H1 (cell line): ENCODE measurements at regions not wholly inside any gene's neighbourhood (a gene's known extent, or its start where the extent isn't known, plus 50 kb on each side); places are given as distances from the start of the nearest gene placed in this dataset.

Experiments used
- CEBPB ChIP-seq: IDR thresholded peaks from 2 replicates; pipeline ENCODE4 v1.6.1; 2012; ENCODE audit warnings: low read depth, low read length
- CHD1 ChIP-seq: IDR thresholded peaks from 2 replicates; pipeline ENCODE4 v1.6.1; 2012; ENCODE audit warnings: low read depth, low read length, improper control_type of control experiment
- CTCF ChIP-seq, 3 experiments: IDR thresholded peaks; 1 replicate in 2 of 3; 2 replicates in 1 of 3; pipeline versions ENCODE4 v1.5.1 to v1.6.1; 2011; ENCODE audit warnings: low read length in 3 of 3, mild to moderate bottlenecking in 3 of 3, inconsistent platforms in 2 of 3, low read depth in 1 of 3, moderate library complexity in 1 of 3; ENCODE audit not compliant: insufficient read depth in 1 of 3; ENCODE audit errors: control extremely low read depth in 1 of 3
- E2F6 ChIP-seq: IDR thresholded peaks from 2 replicates; pipeline ENCODE4 v1.6.1; 2012; ENCODE audit warnings: inconsistent platforms
- GABPA ChIP-seq: IDR thresholded peaks from 2 replicates; pipeline ENCODE4 v1.6.1; 2011; ENCODE audit warnings: mild to moderate bottlenecking, low read length, moderate library complexity, borderline replicate concordance; ENCODE audit not compliant: insufficient read depth
- POLR2A ChIP-seq, 2 experiments: IDR thresholded peaks; 1 replicate in 1 of 2; 2 replicates in 1 of 2; pipeline ENCODE4 v1.6.1; 2011; ENCODE audit warnings: low read depth in 2 of 2, low read length in 2 of 2, mild to moderate bottlenecking in 2 of 2; ENCODE audit errors: control extremely low read depth in 1 of 2
- SIN3A ChIP-seq, 2 experiments: IDR thresholded peaks in 1 of 2; conservative IDR thresholded peaks in 1 of 2; 2 replicates each; pipeline ENCODE4 v1.6.1; 2011 to 2012; ENCODE audit warnings: low read length in 2 of 2, improper control_type of control experiment in 1 of 2, low read depth in 1 of 2, mild to moderate bottlenecking in 1 of 2
- TAF1 ChIP-seq: IDR thresholded peaks from 2 replicates; pipeline ENCODE4 v1.6.1; 2011; ENCODE audit warnings: mild to moderate bottlenecking, low read depth, low read length
- TCF12 ChIP-seq: IDR thresholded peaks from 2 replicates; pipeline ENCODE4 v1.6.1; 2011; ENCODE audit warnings: low read depth, mild to moderate bottlenecking, low read length

GRCh38 chr4:101644516-101644915, 146.0 kb upstream of the BANK1 start:
- TF ChIP-seq CTCF (IDR thresholded peaks at IDR 0.05; ENCODE audit: control extremely low read depth in 1 of 3, insufficient read depth in 1 of 3, low read depth in 1 of 3, low read length in 3 of 3) = no peak
- no peak for TF ChIP-seq GABPA
- TF ChIP-seq POLR2A (IDR thresholded peaks at IDR 0.05; ENCODE audit: control extremely low read depth in 1 of 2, low read depth in 2 of 2, low read length in 2 of 2) = no peak
- no peak for TF ChIP-seq TAF1
- TF ChIP-seq SIN3A (conservative IDR thresholded peaks at IDR 0.05 in 1 of 2, IDR thresholded peaks at IDR 0.05 in 1 of 2; ENCODE audit: low read depth in 1 of 2, low read length in 2 of 2) = no peak
- no peak for TF ChIP-seq CHD1
- TF ChIP-seq E2F6 = no peak
- no peak for TF ChIP-seq TCF12
- no peak for TF ChIP-seq CEBPB
